ENCODE measurements at regions not wholly inside any gene's neighbourhood (a gene's known extent, or its start where the extent isn't known, plus 50 kb on each side); places are given as distances from the start of the nearest gene placed in this dataset.

DNA sequence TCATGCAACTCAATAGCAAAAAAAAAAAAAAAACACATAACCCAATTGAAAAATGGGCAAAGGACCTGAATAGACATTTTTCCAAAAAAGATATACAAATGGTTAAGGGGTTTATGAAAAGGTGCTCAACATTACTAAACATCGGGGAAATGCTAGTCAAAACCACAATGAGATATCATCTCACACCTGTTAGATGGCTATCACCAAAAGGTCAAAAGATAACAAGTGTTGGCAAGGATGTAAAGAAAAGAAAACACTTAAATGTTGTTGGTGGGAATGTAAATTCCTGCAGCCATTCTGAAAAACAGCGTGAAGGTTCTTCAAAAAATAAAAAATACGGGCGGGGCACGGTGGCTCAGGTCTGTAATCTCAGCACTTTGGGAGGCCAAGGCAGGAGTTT, 112.4 kb upstream of the CAB39 start:
- intact Hi-C loops (cut with micrococcal nuclease; ENCODE audit: unreplicated experiment) = no loop called here
- H3K27ac ChIP-seq = no peak overlapping the region
- H2AFZ ChIP-seq = no peak overlapping the region
- no peaks in the 10 kb centered on the region for H4K20me1 ChIP-seq (ENCODE audit: insufficient read depth)
- peak in 1 of 2 experiments; percentile 70 for DNase-seq
- H3F3A ChIP-seq (ENCODE audit: insufficient read depth, low read depth) = 0 out of 2 replicates have a peak, but pooled peaks cover 4% of the 10 kb centered on the region
- peak overlapping the region; percentile 51 for H3K4me2 ChIP-seq
- TF ChIP-seq, protein P1, sequence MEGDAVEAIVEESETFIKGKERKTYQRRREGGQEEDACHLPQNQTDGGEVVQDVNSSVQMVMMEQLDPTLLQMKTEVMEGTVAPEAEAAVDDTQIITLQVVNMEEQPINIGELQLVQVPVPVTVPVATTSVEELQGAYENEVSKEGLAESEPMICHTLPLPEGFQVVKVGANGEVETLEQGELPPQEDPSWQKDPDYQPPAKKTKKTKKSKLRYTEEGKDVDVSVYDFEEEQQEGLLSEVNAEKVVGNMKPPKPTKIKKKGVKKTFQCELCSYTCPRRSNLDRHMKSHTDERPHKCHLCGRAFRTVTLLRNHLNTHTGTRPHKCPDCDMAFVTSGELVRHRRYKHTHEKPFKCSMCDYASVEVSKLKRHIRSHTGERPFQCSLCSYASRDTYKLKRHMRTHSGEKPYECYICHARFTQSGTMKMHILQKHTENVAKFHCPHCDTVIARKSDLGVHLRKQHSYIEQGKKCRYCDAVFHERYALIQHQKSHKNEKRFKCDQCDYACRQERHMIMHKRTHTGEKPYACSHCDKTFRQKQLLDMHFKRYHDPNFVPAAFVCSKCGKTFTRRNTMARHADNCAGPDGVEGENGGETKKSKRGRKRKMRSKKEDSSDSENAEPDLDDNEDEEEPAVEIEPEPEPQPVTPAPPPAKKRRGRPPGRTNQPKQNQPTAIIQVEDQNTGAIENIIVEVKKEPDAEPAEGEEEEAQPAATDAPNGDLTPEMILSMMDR (conservative IDR thresholded peaks at IDR 0.05) = no peak
- TF ChIP-seq EZH2 (IDR thresholded peaks at IDR 0.05; ENCODE audit: low read depth) = no peak
- H3K4me1 ChIP-seq (replicated peaks; ENCODE audit: insufficient read depth) = peaks cover 9% of the 10 kb centered on the region
- H3K79me2 ChIP-seq (ENCODE audit: low read depth) = no peaks in the 10 kb centered on the region
- CTCF ChIA-PET = no interaction called here
- H3K36me3 ChIP-seq (ENCODE audit: low read depth) = no peaks in the 10 kb centered on the region
- no TSS peak for BruUV-seq (replicated peaks)
- no peak overlapping the region for H3K4me3 ChIP-seq
- H3K27me3 ChIP-seq (ENCODE audit: insufficient read depth, low read depth) = peaks cover 21% of the 10 kb centered on the region
- POLR2A ChIA-PET (ENCODE audit: unreplicated experiment) = interaction anchor here (0.7 kb wide), 1 partner anchor 457 kb away, joined by 20 read pairs; no protein-coding TSS in a partner anchor
- no peaks in the 10 kb centered on the region for H3K9me3 ChIP-seq (ENCODE audit: insufficient read depth, low read depth)
- H3K9me2 ChIP-seq (ENCODE audit: insufficient read depth) = no peaks in the 10 kb centered on the region

DNA sequence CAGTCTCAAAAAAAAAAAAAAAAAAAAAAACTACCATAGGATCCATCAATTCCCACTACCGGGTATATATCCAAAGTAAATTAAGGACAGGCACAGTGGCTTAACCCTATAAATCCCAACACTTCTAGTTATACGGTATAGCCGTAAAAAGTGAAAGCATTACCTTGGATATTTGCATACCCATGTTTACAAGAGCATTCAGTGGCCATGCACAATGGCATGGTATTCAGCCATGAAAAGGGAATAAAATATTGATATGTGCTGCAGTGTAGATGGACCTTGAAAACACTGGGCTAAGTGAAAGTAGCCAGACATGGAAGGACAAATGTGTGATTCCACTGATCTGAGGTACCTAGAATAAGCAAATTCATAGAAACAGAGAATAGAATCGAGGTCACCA, 111.8 kb upstream of the CAB39 start:
- CTCF ChIA-PET = no interaction called here
- no peak for TF ChIP-seq EZH2 (IDR thresholded peaks at IDR 0.05; ENCODE audit: low read depth)
- TF ChIP-seq, protein P1 (conservative IDR thresholded peaks at IDR 0.05) = no peak
- intact Hi-C loops (cut with micrococcal nuclease; ENCODE audit: unreplicated experiment) = no loop called here

DNA sequence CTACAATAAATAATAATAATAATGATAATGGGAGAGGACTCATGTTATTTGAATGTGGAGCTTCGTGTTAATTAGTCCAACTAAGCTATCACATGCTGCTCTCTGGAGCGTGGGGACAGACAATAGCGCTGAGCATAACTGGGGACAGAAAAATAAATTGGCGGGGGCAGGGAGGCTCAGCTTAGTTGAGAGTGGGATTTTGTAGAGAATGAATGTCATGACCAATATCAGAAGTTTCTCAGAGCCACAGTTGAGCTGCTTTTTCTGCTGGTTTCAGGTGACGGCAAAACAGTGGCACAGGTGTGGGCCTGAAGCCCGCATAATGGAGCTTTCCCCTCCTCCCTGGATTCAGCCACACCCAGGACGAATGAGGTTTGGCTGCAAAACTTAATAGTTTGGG, 111.1 kb upstream of the CAB39 start:
- Histone ChIP-seq H3K27ac (no peak overlapping the region), H3K27me3 (ENCODE audit: insufficient read depth, low read depth) (peaks cover 14% of the 10 kb centered on the region), H3K4me2 (no peak overlapping the region), H4K20me1 (ENCODE audit: insufficient read depth) (no peaks in the 10 kb centered on the region), H3K79me2 (ENCODE audit: low read depth) (no peaks in the 10 kb centered on the region), H3K9me3 (ENCODE audit: insufficient read depth, low read depth) (no peaks in the 10 kb centered on the region), H3K36me3 (ENCODE audit: low read depth) (no peaks in the 10 kb centered on the region), H3K4me3 (no peak overlapping the region), H2AFZ (no peak overlapping the region), H3F3A (ENCODE audit: insufficient read depth, low read depth) (0 out of 2 replicates have a peak, but pooled peaks cover 4% of the 10 kb centered on the region), H3K9me2 (ENCODE audit: insufficient read depth) (no peaks in the 10 kb centered on the region), H3K4me1 (replicated peaks; ENCODE audit: insufficient read depth) (peaks cover 9% of the 10 kb centered on the region)
- DNase-seq = no peak
- no TSS peak for BruUV-seq (replicated peaks)
- ChIA-PET CTCF (no interaction called here), POLR2A (ENCODE audit: unreplicated experiment) (no interaction called here)
- TF ChIP-seq EZH2 (IDR thresholded peaks at IDR 0.05; ENCODE audit: low read depth) = no peak
- TF ChIP-seq, protein P1 (conservative IDR thresholded peaks at IDR 0.05) = no peak
- intact Hi-C loops (cut with micrococcal nuclease; ENCODE audit: unreplicated experiment) = no loop called here

More for the DNA sequence above, 111.8 kb upstream of the CAB39 start:
- H3K4me2 ChIP-seq = peak overlapping the region; percentile 51
- H4K20me1 ChIP-seq (ENCODE audit: insufficient read depth) = no peaks in the 10 kb centered on the region
- no peaks in the 10 kb centered on the region for H3K36me3 ChIP-seq (ENCODE audit: low read depth)
- no peak overlapping the region for H2AFZ ChIP-seq
- H3K9me2 ChIP-seq (ENCODE audit: insufficient read depth) = no peaks in the 10 kb centered on the region
- H3F3A ChIP-seq (ENCODE audit: insufficient read depth, low read depth) = 0 out of 2 replicates have a peak, but pooled peaks cover 4% of the 10 kb centered on the region
- H3K27ac ChIP-seq = no peak overlapping the region
- no peaks in the 10 kb centered on the region for H3K79me2 ChIP-seq (ENCODE audit: low read depth)
- peaks cover 16% of the 10 kb centered on the region for H3K27me3 ChIP-seq (ENCODE audit: insufficient read depth, low read depth)
- BruUV-seq (replicated peaks) = no TSS peak
- DNase-seq = no peak
- H3K4me3 ChIP-seq = no peak overlapping the region
- peaks cover 9% of the 10 kb centered on the region for H3K4me1 ChIP-seq (replicated peaks; ENCODE audit: insufficient read depth)
- POLR2A ChIA-PET (ENCODE audit: unreplicated experiment) = no interaction called here
- no peaks in the 10 kb centered on the region for H3K9me3 ChIP-seq (ENCODE audit: insufficient read depth, low read depth)

Data from PC-9 (cell line).